Activated naive CD4-positive, alpha-beta T cell treated with anti-CD3 and anti-CD28 coated beads, Interleukin-2, amount 10 ng/mL, durations not matched to agents 7 days and 5 days (primary cell): ENCODE measurements at regions not wholly inside any gene's neighbourhood (a gene's known extent, or its start where the extent isn't known, plus 50 kb on each side); places are given as distances from the start of the nearest gene placed in this dataset.

ENCODE experiments used
- CTCF ChIA-PET: fragments of 350-600 bp; sonication (Branson Sonifier 250); formaldehyde crosslinking; loops from one replicate; lab custom pipeline; 2021; ENCODE audit warnings: antibody characterized with exemption; lab: Charles Lee
- DNase-seq: peaks from one replicate; pipeline ENCODE4 v3.0.0-alpha.2; 2020
- H3K27ac Mint-ChIP-seq: one replicate; pipeline ENCODE4 v1.8.0; 2021; ENCODE audit warnings: mild to moderate bottlenecking, moderate library complexity, mixed read lengths
- H3K27me3 Mint-ChIP-seq: one replicate; pipeline ENCODE4 v1.8.0; 2021; ENCODE audit warnings: mild to moderate bottlenecking, mixed read lengths
- H3K36me3 Mint-ChIP-seq: one replicate; pipeline ENCODE4 v1.8.0; 2021; ENCODE audit warnings: mixed read lengths
- H3K4me1 Mint-ChIP-seq: one replicate; pipeline ENCODE4 v1.8.0; 2021; ENCODE audit warnings: mixed read lengths
- H3K4me3 Mint-ChIP-seq: one replicate; pipeline ENCODE4 v1.8.0; 2021; ENCODE audit warnings: mild to moderate bottlenecking, moderate library complexity, mixed read lengths
- H3K9me3 Mint-ChIP-seq: one replicate; pipeline ENCODE4 v1.8.0; 2021; ENCODE audit warnings: mixed read lengths

GRCh38 chr3:36600404-36600803, 163.9 kb downstream of the DCLK3 start:
- Mint-ChIP-seq H3K36me3 (no peaks in the 10 kb centered on the region), H3K27ac (no peak overlapping the region), H3K4me3 (no peak overlapping the region), H3K27me3 (no peaks in the 10 kb centered on the region), H3K4me1 (no peaks in the 10 kb centered on the region), H3K9me3 (no peaks in the 10 kb centered on the region)
- CTCF ChIA-PET = no interaction called here
- no peak for DNase-seq
